ENCODE measurements at regions not wholly inside any gene's neighbourhood (a gene's known extent, or its start where the extent isn't known, plus 50 kb on each side); places are given as distances from the start of the nearest gene placed in this dataset.

DNA sequence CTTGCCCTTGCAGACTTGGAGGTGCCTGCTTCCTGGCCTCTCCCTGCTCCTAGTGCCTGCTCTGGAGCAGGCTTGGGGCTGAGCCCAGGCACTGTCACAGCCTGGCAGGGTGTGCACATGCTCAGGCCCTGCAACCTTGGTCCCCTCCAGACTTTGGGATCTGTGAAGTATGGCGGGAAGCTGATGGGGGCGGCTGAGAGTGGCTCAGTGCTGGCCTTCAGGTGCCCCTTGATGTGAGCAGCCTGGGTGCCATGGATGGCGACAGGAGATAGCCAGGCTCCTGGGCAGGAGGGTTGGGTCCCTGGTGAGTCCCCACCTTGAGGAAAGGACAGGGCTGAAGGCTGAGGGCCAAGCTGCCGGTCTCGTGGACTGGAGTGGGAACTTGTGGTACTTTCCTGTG lies 700.4 kb upstream of the KCND2 start:
- H3F3A ChIP-seq (replicated peaks; ENCODE audit: low read depth), result no peaks in the 10 kb centered on the region
- H3K4me3 ChIP-seq, result no peak overlapping the region
- H2AFZ ChIP-seq, result no peak overlapping the region
- Mint-ChIP-seq H3K4me3 (no peak overlapping the region), H3K36me3 (ENCODE audit: low read depth) (peaks cover 3% of the 10 kb centered on the region; the same call in 2 of the 3 replicates), H3K4me1 (no peaks in the 10 kb centered on the region), H3K9me3 (peaks cover 6% of the 10 kb centered on the region), H3K27ac (no peak overlapping the region), H3K27me3 (ENCODE audit: insufficient read depth, low read depth, poor library complexity) (peaks cover 8% of the 10 kb centered on the region)
- H3K4me1 ChIP-seq (ENCODE audit: insufficient read depth), result no peaks in the 10 kb centered on the region
- no peaks in the 10 kb centered on the region for H3K27me3 ChIP-seq (ENCODE audit: insufficient read depth)
- H3K4me2 ChIP-seq, result no peak overlapping the region
- no peaks in the 10 kb centered on the region for H3K79me2 ChIP-seq (replicated peaks; ENCODE audit: insufficient read depth)
- H3K36me3 ChIP-seq (ENCODE audit: insufficient read depth), result no peaks in the 10 kb centered on the region
- no peaks in the 10 kb centered on the region for H4K20me1 ChIP-seq (replicated peaks; ENCODE audit: insufficient read depth)
- no peak for ATAC-seq
- no peak overlapping the region for H3K27ac ChIP-seq (ENCODE audit: low read depth)
- no peak for DNase-seq (ENCODE audit: low spot score)
- TF ChIP-seq, protein P1, sequence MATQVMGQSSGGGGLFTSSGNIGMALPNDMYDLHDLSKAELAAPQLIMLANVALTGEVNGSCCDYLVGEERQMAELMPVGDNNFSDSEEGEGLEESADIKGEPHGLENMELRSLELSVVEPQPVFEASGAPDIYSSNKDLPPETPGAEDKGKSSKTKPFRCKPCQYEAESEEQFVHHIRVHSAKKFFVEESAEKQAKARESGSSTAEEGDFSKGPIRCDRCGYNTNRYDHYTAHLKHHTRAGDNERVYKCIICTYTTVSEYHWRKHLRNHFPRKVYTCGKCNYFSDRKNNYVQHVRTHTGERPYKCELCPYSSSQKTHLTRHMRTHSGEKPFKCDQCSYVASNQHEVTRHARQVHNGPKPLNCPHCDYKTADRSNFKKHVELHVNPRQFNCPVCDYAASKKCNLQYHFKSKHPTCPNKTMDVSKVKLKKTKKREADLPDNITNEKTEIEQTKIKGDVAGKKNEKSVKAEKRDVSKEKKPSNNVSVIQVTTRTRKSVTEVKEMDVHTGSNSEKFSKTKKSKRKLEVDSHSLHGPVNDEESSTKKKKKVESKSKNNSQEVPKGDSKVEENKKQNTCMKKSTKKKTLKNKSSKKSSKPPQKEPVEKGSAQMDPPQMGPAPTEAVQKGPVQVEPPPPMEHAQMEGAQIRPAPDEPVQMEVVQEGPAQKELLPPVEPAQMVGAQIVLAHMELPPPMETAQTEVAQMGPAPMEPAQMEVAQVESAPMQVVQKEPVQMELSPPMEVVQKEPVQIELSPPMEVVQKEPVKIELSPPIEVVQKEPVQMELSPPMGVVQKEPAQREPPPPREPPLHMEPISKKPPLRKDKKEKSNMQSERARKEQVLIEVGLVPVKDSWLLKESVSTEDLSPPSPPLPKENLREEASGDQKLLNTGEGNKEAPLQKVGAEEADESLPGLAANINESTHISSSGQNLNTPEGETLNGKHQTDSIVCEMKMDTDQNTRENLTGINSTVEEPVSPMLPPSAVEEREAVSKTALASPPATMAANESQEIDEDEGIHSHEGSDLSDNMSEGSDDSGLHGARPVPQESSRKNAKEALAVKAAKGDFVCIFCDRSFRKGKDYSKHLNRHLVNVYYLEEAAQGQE (IDR thresholded peaks at IDR 0.05; ENCODE audit: unreplicated experiment), result no peak
- TF ChIP-seq EZH2phosphoT487 (IDR thresholded peaks at IDR 0.05; ENCODE audit: unreplicated experiment), result no peak
- TF ChIP-seq ZNF114 (CRISPR knock-in tag; IDR thresholded peaks at IDR 0.05), result no peak
- no peak for TF ChIP-seq STAT1 (IDR thresholded peaks at IDR 0.05; ENCODE audit: unreplicated experiment)
- TF ChIP-seq, protein P2, sequence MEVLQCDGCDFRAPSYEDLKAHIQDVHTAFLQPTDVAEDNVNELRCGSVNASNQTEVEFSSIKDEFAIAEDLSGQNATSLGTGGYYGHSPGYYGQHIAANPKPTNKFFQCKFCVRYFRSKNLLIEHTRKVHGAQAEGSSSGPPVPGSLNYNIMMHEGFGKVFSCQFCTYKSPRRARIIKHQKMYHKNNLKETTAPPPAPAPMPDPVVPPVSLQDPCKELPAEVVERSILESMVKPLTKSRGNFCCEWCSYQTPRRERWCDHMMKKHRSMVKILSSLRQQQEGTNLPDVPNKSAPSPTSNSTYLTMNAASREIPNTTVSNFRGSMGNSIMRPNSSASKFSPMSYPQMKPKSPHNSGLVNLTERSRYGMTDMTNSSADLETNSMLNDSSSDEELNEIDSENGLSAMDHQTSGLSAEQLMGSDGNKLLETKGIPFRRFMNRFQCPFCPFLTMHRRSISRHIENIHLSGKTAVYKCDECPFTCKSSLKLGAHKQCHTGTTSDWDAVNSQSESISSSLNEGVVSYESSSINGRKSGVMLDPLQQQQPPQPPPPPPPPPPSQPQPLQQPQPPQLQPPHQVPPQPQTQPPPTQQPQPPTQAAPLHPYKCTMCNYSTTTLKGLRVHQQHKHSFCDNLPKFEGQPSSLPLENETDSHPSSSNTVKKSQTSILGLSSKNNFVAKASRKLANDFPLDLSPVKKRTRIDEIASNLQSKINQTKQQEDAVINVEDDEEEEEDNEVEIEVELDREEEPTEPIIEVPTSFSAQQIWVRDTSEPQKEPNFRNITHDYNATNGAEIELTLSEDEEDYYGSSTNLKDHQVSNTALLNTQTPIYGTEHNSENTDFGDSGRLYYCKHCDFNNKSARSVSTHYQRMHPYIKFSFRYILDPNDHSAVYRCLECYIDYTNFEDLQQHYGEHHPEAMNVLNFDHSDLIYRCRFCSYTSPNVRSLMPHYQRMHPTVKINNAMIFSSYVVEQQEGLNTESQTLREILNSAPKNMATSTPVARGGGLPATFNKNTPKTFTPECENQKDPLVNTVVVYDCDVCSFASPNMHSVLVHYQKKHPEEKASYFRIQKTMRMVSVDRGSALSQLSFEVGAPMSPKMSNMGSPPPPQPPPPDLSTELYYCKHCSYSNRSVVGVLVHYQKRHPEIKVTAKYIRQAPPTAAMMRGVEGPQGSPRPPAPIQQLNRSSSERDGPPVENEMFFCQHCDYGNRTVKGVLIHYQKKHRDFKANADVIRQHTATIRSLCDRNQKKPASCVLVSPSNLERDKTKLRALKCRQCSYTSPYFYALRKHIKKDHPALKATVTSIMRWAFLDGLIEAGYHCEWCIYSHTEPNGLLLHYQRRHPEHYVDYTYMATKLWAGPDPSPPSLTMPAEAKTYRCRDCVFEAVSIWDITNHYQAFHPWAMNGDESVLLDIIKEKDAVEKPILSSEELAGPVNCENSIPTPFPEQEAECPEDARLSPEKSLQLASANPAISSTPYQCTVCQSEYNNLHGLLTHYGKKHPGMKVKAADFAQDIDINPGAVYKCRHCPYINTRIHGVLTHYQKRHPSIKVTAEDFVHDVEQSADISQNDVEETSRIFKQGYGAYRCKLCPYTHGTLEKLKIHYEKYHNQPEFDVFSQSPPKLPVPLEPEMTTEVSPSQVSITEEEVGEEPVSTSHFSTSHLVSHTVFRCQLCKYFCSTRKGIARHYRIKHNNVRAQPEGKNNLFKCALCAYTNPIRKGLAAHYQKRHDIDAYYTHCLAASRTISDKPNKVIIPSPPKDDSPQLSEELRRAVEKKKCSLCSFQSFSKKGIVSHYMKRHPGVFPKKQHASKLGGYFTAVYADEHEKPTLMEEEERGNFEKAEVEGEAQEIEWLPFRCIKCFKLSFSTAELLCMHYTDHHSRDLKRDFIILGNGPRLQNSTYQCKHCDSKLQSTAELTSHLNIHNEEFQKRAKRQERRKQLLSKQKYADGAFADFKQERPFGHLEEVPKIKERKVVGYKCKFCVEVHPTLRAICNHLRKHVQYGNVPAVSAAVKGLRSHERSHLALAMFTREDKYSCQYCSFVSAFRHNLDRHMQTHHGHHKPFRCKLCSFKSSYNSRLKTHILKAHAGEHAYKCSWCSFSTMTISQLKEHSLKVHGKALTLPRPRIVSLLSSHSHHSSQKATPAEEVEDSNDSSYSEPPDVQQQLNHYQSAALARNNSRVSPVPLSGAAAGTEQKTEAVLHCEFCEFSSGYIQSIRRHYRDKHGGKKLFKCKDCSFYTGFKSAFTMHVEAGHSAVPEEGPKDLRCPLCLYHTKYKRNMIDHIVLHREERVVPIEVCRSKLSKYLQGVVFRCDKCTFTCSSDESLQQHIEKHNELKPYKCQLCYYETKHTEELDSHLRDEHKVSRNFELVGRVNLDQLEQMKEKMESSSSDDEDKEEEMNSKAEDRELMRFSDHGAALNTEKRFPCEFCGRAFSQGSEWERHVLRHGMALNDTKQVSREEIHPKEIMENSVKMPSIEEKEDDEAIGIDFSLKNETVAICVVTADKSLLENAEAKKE (CRISPR knock-in tag; IDR thresholded peaks at IDR 0.05), result no peak
- TF ChIP-seq JUNB (IDR thresholded peaks at IDR 0.05; ENCODE audit: unreplicated experiment), result no peak
- TF ChIP-seq NANOG (IDR thresholded peaks at IDR 0.05; ENCODE audit: borderline replicate concordance), result no peak
- TF ChIP-seq, protein P3, sequence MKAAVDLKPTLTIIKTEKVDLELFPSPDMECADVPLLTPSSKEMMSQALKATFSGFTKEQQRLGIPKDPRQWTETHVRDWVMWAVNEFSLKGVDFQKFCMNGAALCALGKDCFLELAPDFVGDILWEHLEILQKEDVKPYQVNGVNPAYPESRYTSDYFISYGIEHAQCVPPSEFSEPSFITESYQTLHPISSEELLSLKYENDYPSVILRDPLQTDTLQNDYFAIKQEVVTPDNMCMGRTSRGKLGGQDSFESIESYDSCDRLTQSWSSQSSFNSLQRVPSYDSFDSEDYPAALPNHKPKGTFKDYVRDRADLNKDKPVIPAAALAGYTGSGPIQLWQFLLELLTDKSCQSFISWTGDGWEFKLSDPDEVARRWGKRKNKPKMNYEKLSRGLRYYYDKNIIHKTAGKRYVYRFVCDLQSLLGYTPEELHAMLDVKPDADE (IDR thresholded peaks at IDR 0.05), result no peak
- no peak for TF ChIP-seq ZNF331 (CRISPR knock-in tag; IDR thresholded peaks at IDR 0.05; ENCODE audit: low read depth)
- TF ChIP-seq, protein P4, sequence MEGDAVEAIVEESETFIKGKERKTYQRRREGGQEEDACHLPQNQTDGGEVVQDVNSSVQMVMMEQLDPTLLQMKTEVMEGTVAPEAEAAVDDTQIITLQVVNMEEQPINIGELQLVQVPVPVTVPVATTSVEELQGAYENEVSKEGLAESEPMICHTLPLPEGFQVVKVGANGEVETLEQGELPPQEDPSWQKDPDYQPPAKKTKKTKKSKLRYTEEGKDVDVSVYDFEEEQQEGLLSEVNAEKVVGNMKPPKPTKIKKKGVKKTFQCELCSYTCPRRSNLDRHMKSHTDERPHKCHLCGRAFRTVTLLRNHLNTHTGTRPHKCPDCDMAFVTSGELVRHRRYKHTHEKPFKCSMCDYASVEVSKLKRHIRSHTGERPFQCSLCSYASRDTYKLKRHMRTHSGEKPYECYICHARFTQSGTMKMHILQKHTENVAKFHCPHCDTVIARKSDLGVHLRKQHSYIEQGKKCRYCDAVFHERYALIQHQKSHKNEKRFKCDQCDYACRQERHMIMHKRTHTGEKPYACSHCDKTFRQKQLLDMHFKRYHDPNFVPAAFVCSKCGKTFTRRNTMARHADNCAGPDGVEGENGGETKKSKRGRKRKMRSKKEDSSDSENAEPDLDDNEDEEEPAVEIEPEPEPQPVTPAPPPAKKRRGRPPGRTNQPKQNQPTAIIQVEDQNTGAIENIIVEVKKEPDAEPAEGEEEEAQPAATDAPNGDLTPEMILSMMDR (conservative IDR thresholded peaks at IDR 0.05; ENCODE audit: low read depth in 2 of 2), result no peak
- no peak for TF ChIP-seq POLR2AphosphoS5 (IDR thresholded peaks at IDR 0.05; ENCODE audit: low read depth)
- no peak for TF ChIP-seq EZH2 (IDR thresholded peaks at IDR 0.05; ENCODE audit: low read depth, unreplicated experiment)
- H3K9me2 ChIP-seq (ENCODE audit: insufficient read depth), result no peaks in the 10 kb centered on the region

Data from GM23338 (cell line).